ENCODE measurements at regions not wholly inside any gene's neighbourhood (a gene's known extent, or its start where the extent isn't known, plus 50 kb on each side); places are given as distances from the start of the nearest gene placed in this dataset.

DNA sequence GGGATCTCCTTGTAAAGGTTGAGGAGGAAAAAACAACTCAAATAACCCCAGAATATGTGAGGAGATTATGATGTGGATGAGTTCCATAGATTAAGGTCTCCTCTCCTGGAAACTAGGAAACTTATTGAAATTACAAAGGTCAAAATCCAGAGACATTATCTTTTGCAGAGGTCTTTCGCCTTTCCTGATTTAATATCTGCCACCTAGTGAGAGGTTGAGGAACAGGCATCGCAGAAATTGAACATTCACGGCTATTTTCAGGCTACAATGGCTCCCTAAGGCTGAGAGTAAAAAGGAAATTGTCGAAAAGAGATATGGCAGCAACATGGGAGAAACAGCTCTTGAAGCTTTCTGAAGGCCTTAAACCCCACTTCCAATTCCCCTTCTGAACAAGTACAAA, 127.5 kb upstream of the PLCXD3 start:
- H3K9me3 ChIP-seq (ENCODE audit: control insufficient read depth in 4 of 4, low read length in 3 of 4): no peaks in the 10 kb centered on the region
- 71% methylated on average over 4 of the region's 4 CpGs for WGBS
- no peak overlapping the region for H3K27ac ChIP-seq (ENCODE audit: low read depth in 1 of 2, low read length in 2 of 2)
- no peak overlapping the region for H3K4me3 ChIP-seq (ENCODE audit: low read depth in 1 of 3, low read length in 3 of 3)
- peaks cover 8 to 40% (median 27%) of the 10 kb centered on the region in 4 donors for H3K4me1 ChIP-seq (ENCODE audit: control insufficient read depth in 4 of 4, insufficient read depth in 4 of 4, low read length in 3 of 4)
- H3K27me3 ChIP-seq (ENCODE audit: control insufficient read depth in 4 of 4, insufficient read depth in 4 of 4, low read length in 3 of 4): no peaks in the 10 kb centered on the region
- TF ChIP-seq, protein P1, sequence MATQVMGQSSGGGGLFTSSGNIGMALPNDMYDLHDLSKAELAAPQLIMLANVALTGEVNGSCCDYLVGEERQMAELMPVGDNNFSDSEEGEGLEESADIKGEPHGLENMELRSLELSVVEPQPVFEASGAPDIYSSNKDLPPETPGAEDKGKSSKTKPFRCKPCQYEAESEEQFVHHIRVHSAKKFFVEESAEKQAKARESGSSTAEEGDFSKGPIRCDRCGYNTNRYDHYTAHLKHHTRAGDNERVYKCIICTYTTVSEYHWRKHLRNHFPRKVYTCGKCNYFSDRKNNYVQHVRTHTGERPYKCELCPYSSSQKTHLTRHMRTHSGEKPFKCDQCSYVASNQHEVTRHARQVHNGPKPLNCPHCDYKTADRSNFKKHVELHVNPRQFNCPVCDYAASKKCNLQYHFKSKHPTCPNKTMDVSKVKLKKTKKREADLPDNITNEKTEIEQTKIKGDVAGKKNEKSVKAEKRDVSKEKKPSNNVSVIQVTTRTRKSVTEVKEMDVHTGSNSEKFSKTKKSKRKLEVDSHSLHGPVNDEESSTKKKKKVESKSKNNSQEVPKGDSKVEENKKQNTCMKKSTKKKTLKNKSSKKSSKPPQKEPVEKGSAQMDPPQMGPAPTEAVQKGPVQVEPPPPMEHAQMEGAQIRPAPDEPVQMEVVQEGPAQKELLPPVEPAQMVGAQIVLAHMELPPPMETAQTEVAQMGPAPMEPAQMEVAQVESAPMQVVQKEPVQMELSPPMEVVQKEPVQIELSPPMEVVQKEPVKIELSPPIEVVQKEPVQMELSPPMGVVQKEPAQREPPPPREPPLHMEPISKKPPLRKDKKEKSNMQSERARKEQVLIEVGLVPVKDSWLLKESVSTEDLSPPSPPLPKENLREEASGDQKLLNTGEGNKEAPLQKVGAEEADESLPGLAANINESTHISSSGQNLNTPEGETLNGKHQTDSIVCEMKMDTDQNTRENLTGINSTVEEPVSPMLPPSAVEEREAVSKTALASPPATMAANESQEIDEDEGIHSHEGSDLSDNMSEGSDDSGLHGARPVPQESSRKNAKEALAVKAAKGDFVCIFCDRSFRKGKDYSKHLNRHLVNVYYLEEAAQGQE (IDR thresholded peaks at IDR 0.05): no peak
- TF ChIP-seq, protein P2, sequence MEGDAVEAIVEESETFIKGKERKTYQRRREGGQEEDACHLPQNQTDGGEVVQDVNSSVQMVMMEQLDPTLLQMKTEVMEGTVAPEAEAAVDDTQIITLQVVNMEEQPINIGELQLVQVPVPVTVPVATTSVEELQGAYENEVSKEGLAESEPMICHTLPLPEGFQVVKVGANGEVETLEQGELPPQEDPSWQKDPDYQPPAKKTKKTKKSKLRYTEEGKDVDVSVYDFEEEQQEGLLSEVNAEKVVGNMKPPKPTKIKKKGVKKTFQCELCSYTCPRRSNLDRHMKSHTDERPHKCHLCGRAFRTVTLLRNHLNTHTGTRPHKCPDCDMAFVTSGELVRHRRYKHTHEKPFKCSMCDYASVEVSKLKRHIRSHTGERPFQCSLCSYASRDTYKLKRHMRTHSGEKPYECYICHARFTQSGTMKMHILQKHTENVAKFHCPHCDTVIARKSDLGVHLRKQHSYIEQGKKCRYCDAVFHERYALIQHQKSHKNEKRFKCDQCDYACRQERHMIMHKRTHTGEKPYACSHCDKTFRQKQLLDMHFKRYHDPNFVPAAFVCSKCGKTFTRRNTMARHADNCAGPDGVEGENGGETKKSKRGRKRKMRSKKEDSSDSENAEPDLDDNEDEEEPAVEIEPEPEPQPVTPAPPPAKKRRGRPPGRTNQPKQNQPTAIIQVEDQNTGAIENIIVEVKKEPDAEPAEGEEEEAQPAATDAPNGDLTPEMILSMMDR (IDR thresholded peaks at IDR 0.05; ENCODE audit: low read depth, low read length, missing input control): peak; percentile 22
- TF ChIP-seq FOXA1 (IDR thresholded peaks at IDR 0.05): no peak
- TF ChIP-seq HNF4G (IDR thresholded peaks at IDR 0.05): no peak
- peak; percentile 42 to 54 for TF ChIP-seq RAD21 (IDR thresholded peaks at IDR 0.05)
- TF ChIP-seq HNF4A (conservative IDR thresholded peaks at IDR 0.05): peak in 1 of 2 donors; percentile 7
- TF ChIP-seq NR2F2 (IDR thresholded peaks at IDR 0.05): no peak
- TF ChIP-seq YY1 (IDR thresholded peaks at IDR 0.05): no peak
- H3K9ac ChIP-seq (ENCODE audit: low read depth in 1 of 2, low read length in 2 of 2): no peak overlapping the region
- H3K36me3 ChIP-seq (ENCODE audit: control insufficient read depth in 4 of 4, insufficient read depth in 3 of 4, low read depth in 1 of 4, low read length in 3 of 4): no peaks in the 10 kb centered on the region
- DNase-seq (ENCODE audit: low spot score): no peak

DNA sequence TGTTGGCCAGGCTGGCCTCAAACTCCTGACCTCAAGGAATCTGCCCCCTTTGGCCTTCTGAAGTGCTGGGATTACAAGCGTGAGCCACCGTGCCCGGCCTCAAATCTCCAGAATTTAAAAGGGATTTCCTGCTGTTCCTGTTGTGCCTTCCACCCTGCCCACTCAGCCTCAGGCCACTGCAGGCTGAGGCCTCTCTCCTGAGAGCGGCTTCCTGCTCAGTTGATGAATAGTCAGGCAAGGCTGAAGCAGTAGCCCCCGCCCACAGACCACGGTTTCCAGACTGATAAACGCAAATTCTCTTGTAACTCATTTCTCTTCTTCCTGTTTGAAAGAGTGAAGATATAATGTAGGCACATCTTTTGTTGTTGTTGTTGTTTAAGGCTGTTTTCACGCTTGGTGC, 127.0 kb upstream of the PLCXD3 start:
- Histone ChIP-seq H3K9ac (ENCODE audit: low read depth in 1 of 2, low read length in 2 of 2) (no peak overlapping the region), H3K4me1 (ENCODE audit: control insufficient read depth in 4 of 4, insufficient read depth in 4 of 4, low read length in 3 of 4) (peaks cover 8 to 40% (median 27%) of the 10 kb centered on the region in 4 donors), H3K27ac (ENCODE audit: low read depth in 1 of 2, low read length in 2 of 2) (no peak overlapping the region), H3K4me3 (ENCODE audit: low read depth in 1 of 3, low read length in 3 of 3) (no peak overlapping the region), H3K9me3 (ENCODE audit: control insufficient read depth in 4 of 4, low read length in 3 of 4) (no peaks in the 10 kb centered on the region), H3K36me3 (ENCODE audit: control insufficient read depth in 4 of 4, insufficient read depth in 3 of 4, low read depth in 1 of 4, low read length in 3 of 4) (no peaks in the 10 kb centered on the region), H3K27me3 (ENCODE audit: control insufficient read depth in 4 of 4, insufficient read depth in 4 of 4, low read length in 3 of 4) (no peaks in the 10 kb centered on the region)
- TF ChIP-seq GABPA (IDR thresholded peaks at IDR 0.05 in 1 of 2, conservative IDR thresholded peaks at IDR 0.05 in 1 of 2) (no peak), TAF1 (conservative IDR thresholded peaks at IDR 0.05) (no peak), SP1 (IDR thresholded peaks at IDR 0.05) (no peak)
- DNase-seq (ENCODE audit: low spot score): no peak
- WGBS: 77% methylated on average over 8 of the region's 8 CpGs

DNA sequence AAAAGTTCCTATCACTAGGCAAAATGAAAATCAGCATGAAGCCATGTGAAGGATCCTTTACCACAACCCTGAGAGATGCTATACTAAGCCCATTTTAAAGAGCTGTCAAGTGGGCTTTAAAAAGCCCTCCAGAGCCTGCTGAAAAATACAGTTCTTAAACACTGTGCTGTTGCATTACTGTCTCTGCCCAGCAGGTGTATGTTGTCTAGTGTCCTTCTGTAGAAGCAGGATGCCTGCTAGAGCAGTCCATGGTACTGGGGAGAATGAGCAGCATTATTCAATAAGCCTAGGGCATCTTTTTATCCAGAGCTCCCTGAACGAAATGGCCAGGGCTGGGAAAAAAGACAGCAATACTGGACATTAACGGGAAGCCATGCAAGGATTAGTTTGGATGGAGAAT, 126.2 kb upstream of the PLCXD3 start:
- H3K36me3 ChIP-seq (ENCODE audit: control insufficient read depth in 4 of 4, insufficient read depth in 3 of 4, low read depth in 1 of 4, low read length in 3 of 4): no peaks in the 10 kb centered on the region
- no peaks in the 10 kb centered on the region for H3K27me3 ChIP-seq (ENCODE audit: control insufficient read depth in 4 of 4, insufficient read depth in 4 of 4, low read length in 3 of 4)
- no peaks in the 10 kb centered on the region for H3K9me3 ChIP-seq (ENCODE audit: control insufficient read depth in 4 of 4, low read length in 3 of 4)
- no peak overlapping the region for H3K27ac ChIP-seq (ENCODE audit: low read depth in 1 of 2, low read length in 2 of 2)
- H3K4me3 ChIP-seq (ENCODE audit: low read depth in 1 of 3, low read length in 3 of 3): no peak overlapping the region
- H3K4me1 ChIP-seq (ENCODE audit: control insufficient read depth in 4 of 4, insufficient read depth in 4 of 4, low read length in 3 of 4): peaks cover 8 to 40% (median 27%) of the 10 kb centered on the region in 4 donors
- H3K9ac ChIP-seq (ENCODE audit: low read depth in 1 of 2, low read length in 2 of 2): no peak overlapping the region
- no peak for DNase-seq (ENCODE audit: low spot score)
- 96% methylated on average over 2 of the region's 2 CpGs for WGBS
- TF ChIP-seq YY1 (IDR thresholded peaks at IDR 0.05): no peak
- TF ChIP-seq SP1 (IDR thresholded peaks at IDR 0.05): no peak
- TF ChIP-seq TAF1 (conservative IDR thresholded peaks at IDR 0.05): no peak
- no peak for TF ChIP-seq RXRA (IDR thresholded peaks at IDR 0.05)
- TF ChIP-seq, protein P2 (IDR thresholded peaks at IDR 0.05; ENCODE audit: low read depth, low read length, missing input control): peak; percentile 29
- peak; percentile 4 to 35 for TF ChIP-seq RAD21 (IDR thresholded peaks at IDR 0.05)

All from liver (tissue), 8 donors.